Panc1 (cell line): ENCODE measurements at regions not wholly inside any gene's neighbourhood (a gene's known extent, or its start where the extent isn't known, plus 50 kb on each side); places are given as distances from the start of the nearest gene placed in this dataset.

Source experiments
- ATAC-seq: fragments of 200-7000 bp; cut with Tn5 transposase; 2 replicates; pipeline ENCODE4 v1.9.1; 2020; ENCODE audit warnings: mild to moderate bottlenecking, moderate library complexity
- BruUV-seq: library from RNA; stranded (reverse); fragments of 400-500 nt; replicated peaks from 2 replicates; lab custom pipeline; 2021; lab: Mats Ljungman, UMichigan
- CTCF ChIA-PET: fragments of 300-600 bp; sonication (Branson Sonifier 250); formaldehyde crosslinking; loops from one replicate; lab custom pipeline; 2022; ENCODE audit warnings: antibody characterized with exemption; lab: Charles Lee
- POLR2A ChIA-PET: fragments of 300-600 bp; sonication (Branson Sonifier 250); formaldehyde crosslinking; loops from one replicate; lab custom pipeline; 2022; ENCODE audit warnings: antibody characterized with exemption; lab: Charles Lee
- DNase-seq: peaks from one replicate; pipeline ENCODE4 v3.0.0-alpha.2; 2010; ENCODE audit warnings: low read depth, low spot score
- H3K27ac ChIP-seq: 2 replicates; pipeline ENCODE4 v1.5.1; 2011; ENCODE audit warnings: mild to moderate bottlenecking, low read length, inconsistent platforms
- H3K27me3 ChIP-seq: fragments of 200-500 bp; sonication (Bioruptor generic); 2 replicates; pipeline ENCODE4 v1.6.0; 2014; ENCODE audit warnings: low read length, inconsistent platforms; ENCODE audit not compliant: control insufficient read depth, insufficient read depth
- H3K36me3 ChIP-seq: fragments of 200-500 bp; sonication (Bioruptor generic); 2 replicates; pipeline ENCODE4 v1.5.1; 2014; ENCODE audit warnings: inconsistent platforms, mild to moderate bottlenecking, low read length, moderate library complexity; ENCODE audit not compliant: control insufficient read depth, insufficient read depth
- H3K4me1 ChIP-seq: 2 replicates; pipeline ENCODE4 v1.5.1; 2011; ENCODE audit warnings: inconsistent platforms, mild to moderate bottlenecking, low read length, moderate library complexity; ENCODE audit not compliant: control insufficient read depth, insufficient read depth
- H3K4me3 ChIP-seq, 2 experiments: 2 replicates each; pipeline ENCODE4 v1.5.1; 2011 to 2012; ENCODE audit warnings: low read depth in 2 of 2, low read length in 2 of 2, mild to moderate bottlenecking in 2 of 2, inconsistent platforms in 1 of 2, moderate library complexity in 1 of 2
- H3K9me3 ChIP-seq: fragments of 200-500 bp; sonication (Bioruptor generic); 2 replicates; pipeline ENCODE4 v1.5.1; 2014; ENCODE audit warnings: low read depth, mild to moderate bottlenecking, inconsistent platforms, low read length, moderate library complexity; ENCODE audit not compliant: control insufficient read depth, insufficient read depth
- CTCF ChIP-seq: fragments of 450-650 bp; IDR thresholded peaks from 2 replicates; pipeline ENCODE4 v1.5.1; 2017; ENCODE audit warnings: mild to moderate bottlenecking
- POLR2AphosphoS5 ChIP-seq: IDR thresholded peaks from 2 replicates; pipeline ENCODE4 v1.6.1; 2012; ENCODE audit warnings: mild to moderate bottlenecking, low read depth, low read length, moderate library complexity
- SIN3A ChIP-seq: IDR thresholded peaks from 2 replicates; pipeline ENCODE4 v1.6.1; 2012; ENCODE audit warnings: low read depth, mild to moderate bottlenecking, low read length, moderate library complexity, borderline replicate concordance; ENCODE audit not compliant: insufficient read depth
- TCF7L2 ChIP-seq: IDR thresholded peaks from 2 replicates; pipeline ENCODE4 v1.6.1; 2011; ENCODE audit warnings: mild to moderate bottlenecking, low read depth, low read length, inconsistent platforms
- in situ Hi-C: cut with HindIII; loops from 2 replicates; pipeline ENCODE4 v1.10.0; 2016; ENCODE audit warnings: low sequenced_read_pairs, low pct_unique_long_range_greater_than_20kb
- intact Hi-C: fragments of 100-400 bp; cut with micrococcal nuclease; formaldehyde crosslinking; loops from one replicate; pipeline ENCODE4 v1.10.0; 2022; ENCODE audit not compliant: unreplicated experiment
- TF ChIP-seq, protein P1 (sequence below), 2 experiments: IDR thresholded peaks; 2 replicates each; pipeline ENCODE4 v1.6.1; 2011 to 2012; ENCODE audit warnings: low read depth in 2 of 2, control low read depth in 1 of 2, low read length in 1 of 2, mild to moderate bottlenecking in 1 of 2, moderate library complexity in 1 of 2; ENCODE audit not compliant: insufficient read depth in 1 of 2

GRCh38 chr5:12102151-12102550 is 197.9 kb upstream of the CTNND2 start:
- H3K4me1 ChIP-seq = no peaks in the 10 kb centered on the region
- H3K27me3 ChIP-seq = no peaks in the 10 kb centered on the region
- H3K4me3 ChIP-seq = no peak overlapping the region
- intact Hi-C loops (no loop called here), in situ Hi-C loops (no loop called here)
- POLR2A ChIA-PET = no interaction called here
- CTCF ChIA-PET = no interaction called here
- H3K9me3 ChIP-seq = no peaks in the 10 kb centered on the region
- ATAC-seq (no peak), DNase-seq (no peak)
- no TSS peak for BruUV-seq
- no peak overlapping the region for H3K27ac ChIP-seq
- TF ChIP-seq POLR2AphosphoS5 = no peak
- TF ChIP-seq TCF7L2 = no peak
- TF ChIP-seq SIN3A = no peak
- TF ChIP-seq, protein P1, sequence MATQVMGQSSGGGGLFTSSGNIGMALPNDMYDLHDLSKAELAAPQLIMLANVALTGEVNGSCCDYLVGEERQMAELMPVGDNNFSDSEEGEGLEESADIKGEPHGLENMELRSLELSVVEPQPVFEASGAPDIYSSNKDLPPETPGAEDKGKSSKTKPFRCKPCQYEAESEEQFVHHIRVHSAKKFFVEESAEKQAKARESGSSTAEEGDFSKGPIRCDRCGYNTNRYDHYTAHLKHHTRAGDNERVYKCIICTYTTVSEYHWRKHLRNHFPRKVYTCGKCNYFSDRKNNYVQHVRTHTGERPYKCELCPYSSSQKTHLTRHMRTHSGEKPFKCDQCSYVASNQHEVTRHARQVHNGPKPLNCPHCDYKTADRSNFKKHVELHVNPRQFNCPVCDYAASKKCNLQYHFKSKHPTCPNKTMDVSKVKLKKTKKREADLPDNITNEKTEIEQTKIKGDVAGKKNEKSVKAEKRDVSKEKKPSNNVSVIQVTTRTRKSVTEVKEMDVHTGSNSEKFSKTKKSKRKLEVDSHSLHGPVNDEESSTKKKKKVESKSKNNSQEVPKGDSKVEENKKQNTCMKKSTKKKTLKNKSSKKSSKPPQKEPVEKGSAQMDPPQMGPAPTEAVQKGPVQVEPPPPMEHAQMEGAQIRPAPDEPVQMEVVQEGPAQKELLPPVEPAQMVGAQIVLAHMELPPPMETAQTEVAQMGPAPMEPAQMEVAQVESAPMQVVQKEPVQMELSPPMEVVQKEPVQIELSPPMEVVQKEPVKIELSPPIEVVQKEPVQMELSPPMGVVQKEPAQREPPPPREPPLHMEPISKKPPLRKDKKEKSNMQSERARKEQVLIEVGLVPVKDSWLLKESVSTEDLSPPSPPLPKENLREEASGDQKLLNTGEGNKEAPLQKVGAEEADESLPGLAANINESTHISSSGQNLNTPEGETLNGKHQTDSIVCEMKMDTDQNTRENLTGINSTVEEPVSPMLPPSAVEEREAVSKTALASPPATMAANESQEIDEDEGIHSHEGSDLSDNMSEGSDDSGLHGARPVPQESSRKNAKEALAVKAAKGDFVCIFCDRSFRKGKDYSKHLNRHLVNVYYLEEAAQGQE (IDR thresholded peaks at IDR 0.05; ENCODE audit: insufficient read depth in 1 of 2, low read depth in 2 of 2, low read length in 1 of 2) = no peak
- no peak for TF ChIP-seq CTCF
- H3K36me3 ChIP-seq = no peaks in the 10 kb centered on the region

DNA sequence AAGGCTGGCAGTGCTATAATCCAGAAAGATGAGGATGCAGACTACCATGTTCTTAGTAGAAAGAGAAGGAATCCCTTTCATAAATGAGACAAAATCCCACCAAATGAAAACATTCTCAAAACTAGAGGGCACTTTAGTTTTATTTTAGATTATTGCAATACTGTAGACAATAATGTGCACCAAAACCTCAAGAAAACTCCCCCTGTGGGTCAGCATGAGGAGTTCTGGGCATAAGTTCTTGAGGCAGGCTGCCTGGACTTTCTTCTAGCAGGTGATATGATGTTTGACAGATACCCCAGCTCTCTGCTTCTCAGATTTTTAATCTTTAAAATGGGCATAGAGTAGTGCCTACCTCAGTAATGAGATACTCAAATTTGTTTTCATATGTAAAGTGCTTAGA is 196.3 kb upstream of the CTNND2 start:
- intact Hi-C loops = no loop called here
- CTCF ChIA-PET = no interaction called here
- Histone ChIP-seq H3K9me3 (no peaks in the 10 kb centered on the region), H3K27ac (no peak overlapping the region), H3K27me3 (no peaks in the 10 kb centered on the region), H3K36me3 (no peaks in the 10 kb centered on the region), H3K4me3 (no peak overlapping the region), H3K4me1 (no peaks in the 10 kb centered on the region)
- POLR2A ChIA-PET = no interaction called here
- DNase-seq = no peak
- no peak for ATAC-seq
- no peak for TF ChIP-seq SIN3A
- TF ChIP-seq, protein P1 (IDR thresholded peaks at IDR 0.05; ENCODE audit: insufficient read depth in 1 of 2, low read depth in 2 of 2, low read length in 1 of 2) = no peak
- no peak for TF ChIP-seq POLR2AphosphoS5
- no peak for TF ChIP-seq CTCF
- no peak for TF ChIP-seq TCF7L2
- in situ Hi-C loops = no loop called here
- BruUV-seq = no TSS peak
